ENCODE measurements at regions not wholly inside any gene's neighbourhood (a gene's known extent, or its start where the extent isn't known, plus 50 kb on each side); places are given as distances from the start of the nearest gene placed in this dataset.
"Not testable (repeated sequence)": the region's sequence is repeated elsewhere in the genome, so short reads cannot be mapped to it uniquely, and the experiment has no call there.

GRCh38 chr10:21405981-21406380, 119.5 kb downstream of the SKIDA1 start:
- no peak for FAIRE-seq

GRCh38 chr10:21403256-21404015, 122.0 kb downstream of the SKIDA1 start:
- FAIRE-seq = no peak

- FAIRE-seq = no peak
Measured at GRCh38 chr10:21402606-21403083, 122.8 kb downstream of the SKIDA1 start.

- no peak for FAIRE-seq
Measured at GRCh38 chr10:21401196-21401595, 124.3 kb downstream of the SKIDA1 start.

- no peak for FAIRE-seq
Measured at GRCh38 chr10:21399392-21400035, 126.0 kb downstream of the SKIDA1 start.

GRCh38 chr10:21398563-21399231, 126.8 kb downstream of the SKIDA1 start:
- FAIRE-seq = no peak

- no peak for FAIRE-seq
Measured at GRCh38 chr10:21396889-21397288, 128.6 kb downstream of the SKIDA1 start.

GRCh38 chr10:21393931-21394330, 131.6 kb downstream of the SKIDA1 start:
- no peak for FAIRE-seq

GRCh38 chr10:21388589-21388988, 136.9 kb downstream of the SKIDA1 start:
- FAIRE-seq = no peak

GRCh38 chr10:21387868-21388267, 137.6 kb downstream of the SKIDA1 start:
- no peak for FAIRE-seq

- no peak for FAIRE-seq
Measured at GRCh38 chr10:21385996-21386585, 139.4 kb downstream of the SKIDA1 start.

- no peak for FAIRE-seq
Measured at GRCh38 chr10:21385536-21385935, 139.9 kb downstream of the SKIDA1 start.

GRCh38 chr10:21379143-21379542, 146.3 kb downstream of the SKIDA1 start:
- no peak for FAIRE-seq

GRCh38 chr10:21375274-21375673, 150.2 kb downstream of the SKIDA1 start:
- FAIRE-seq = not testable (repeated sequence)

GRCh38 chr10:21373881-21374280, 151.6 kb downstream of the SKIDA1 start:
- FAIRE-seq = not testable (repeated sequence)

- peak; percentile 39 for FAIRE-seq
Measured at GRCh38 chr10:21372651-21373410, 152.7 kb downstream of the SKIDA1 start.

GRCh38 chr10:21369697-21370096, 155.8 kb downstream of the SKIDA1 start:
- no peak for FAIRE-seq

- FAIRE-seq = no peak
Measured at GRCh38 chr10:21368728-21369425, 156.6 kb downstream of the SKIDA1 start.

GRCh38 chr10:21368022-21368582, 157.4 kb downstream of the SKIDA1 start:
- FAIRE-seq = no peak

GRCh38 chr10:21366108-21366507, 159.4 kb downstream of the SKIDA1 start:
- not testable (repeated sequence) for FAIRE-seq
